WTC11 (cell line): ENCODE measurements at regions not wholly inside any gene's neighbourhood (a gene's known extent, or its start where the extent isn't known, plus 50 kb on each side); places are given as distances from the start of the nearest gene placed in this dataset.

ENCODE experiments used
- ATAC-seq: fragments of 200-7000 bp; cut with Tn5 transposase; 2 replicates; pipeline ENCODE4 v1.10.0; 2021; ENCODE audit warnings: mild to moderate bottlenecking, moderate library complexity
- CTCF ChIA-PET: fragments of 300-600 bp; sonication (Branson Sonifier 250); formaldehyde crosslinking; loops from one replicate; lab custom pipeline; 2021; ENCODE audit warnings: antibody characterized with exemption; lab: Charles Lee
- POLR2A ChIA-PET: fragments of 350-600 bp; sonication (Branson Sonifier 250); formaldehyde crosslinking; loops from one replicate; lab custom pipeline; 2021; ENCODE audit warnings: antibody characterized with exemption; lab: Charles Lee
- DNase-seq: peaks from one replicate; pipeline ENCODE4 v3.0.0; 2021; ENCODE audit warnings: low spot score
- H3K27ac Mint-ChIP-seq: 2 replicates; pipeline ENCODE4 v1.8.0; 2021; ENCODE audit warnings: mixed read lengths
- H3K27me3 Mint-ChIP-seq: 2 replicates; pipeline ENCODE4 v1.8.0; 2021; ENCODE audit warnings: low read depth, mild to moderate bottlenecking, moderate library complexity, mixed read lengths
- H3K36me3 Mint-ChIP-seq: 2 replicates; pipeline ENCODE4 v1.8.0; 2021; ENCODE audit warnings: mixed read lengths
- H3K4me1 Mint-ChIP-seq: 2 replicates; pipeline ENCODE4 v1.8.0; 2022; ENCODE audit warnings: mixed read lengths
- H3K4me3 Mint-ChIP-seq: 2 replicates; pipeline ENCODE4 v1.8.0; 2021; ENCODE audit warnings: mild to moderate bottlenecking, moderate library complexity, mixed read lengths
- H3K9me3 Mint-ChIP-seq: 2 replicates; pipeline ENCODE4 v1.8.0; 2021; ENCODE audit warnings: mixed read lengths
- FOXP1 ChIP-seq: sonication (generic); formaldehyde crosslinking; IDR thresholded peaks from 2 replicates; pipeline ENCODE4 v1.8.0; 2022; ENCODE audit warnings: missing genetic modification reagents, mild to moderate bottlenecking, moderate library complexity, borderline replicate concordance
- GABPB1 ChIP-seq: sonication (generic); formaldehyde crosslinking; IDR thresholded peaks from 2 replicates; pipeline ENCODE4 v1.8.1; 2023; ENCODE audit warnings: mild to moderate bottlenecking, missing genetic modification reagents
- GRHL2 ChIP-seq: fragments of 250-450 bp; sonication (Bioruptor Pico); IDR thresholded peaks from 2 replicates; pipeline ENCODE4 v1.8.0; 2022; ENCODE audit warnings: mild to moderate bottlenecking, moderate library complexity; ENCODE audit not compliant: insufficient replicate concordance, severe bottlenecking
- IRF2 ChIP-seq: sonication (generic); formaldehyde crosslinking; IDR thresholded peaks from 2 replicates; pipeline ENCODE4 v1.8.0; 2022; ENCODE audit warnings: low read depth, missing genetic modification reagents, borderline replicate concordance
- JAZF1 ChIP-seq: fragments of 250-450 bp; sonication (Bioruptor Pico); IDR thresholded peaks from 2 replicates; pipeline ENCODE4 v1.9.0; 2021; ENCODE audit warnings: moderate library complexity, mild to moderate bottlenecking, inconsistent platforms
- JUN ChIP-seq: sonication (generic); formaldehyde crosslinking; IDR thresholded peaks from 2 replicates; pipeline ENCODE4 v1.8.0; 2023; ENCODE audit warnings: mild to moderate bottlenecking, missing genetic modification reagents
- NR3C1 ChIP-seq: sonication (generic); formaldehyde crosslinking; conservative IDR thresholded peaks from 2 replicates; pipeline ENCODE4 v1.8.1; 2023; ENCODE audit warnings: low read depth, mild to moderate bottlenecking, missing genetic modification reagents
- TCF7 ChIP-seq: sonication (generic); formaldehyde crosslinking; IDR thresholded peaks from 2 replicates; pipeline ENCODE4 v1.8.0; 2022; ENCODE audit warnings: mild to moderate bottlenecking, low read depth, missing genetic modification reagents, moderate library complexity
- TEAD1 ChIP-seq: sonication (generic); formaldehyde crosslinking; IDR thresholded peaks from 2 replicates; pipeline ENCODE4 v1.8.0; 2022; ENCODE audit warnings: mild to moderate bottlenecking, missing genetic modification reagents
- ZBTB21 ChIP-seq: sonication (generic); formaldehyde crosslinking; IDR thresholded peaks from 2 replicates; pipeline ENCODE4 v1.8.1; 2023; ENCODE audit warnings: mild to moderate bottlenecking, missing genetic modification reagents, borderline replicate concordance
- TF ChIP-seq, protein P1 (sequence below): sonication (generic); formaldehyde crosslinking; conservative IDR thresholded peaks from 2 replicates; pipeline ENCODE4 v1.8.1; 2022; ENCODE audit warnings: mild to moderate bottlenecking, missing genetic modification reagents
- TF ChIP-seq, protein P2 (sequence below): sonication (generic); formaldehyde crosslinking; IDR thresholded peaks from 2 replicates; pipeline ENCODE4 v1.8.0; 2023; ENCODE audit warnings: missing genetic modification reagents, mild to moderate bottlenecking, borderline replicate concordance
- TF ChIP-seq, protein P3 (sequence below): fragments of 250-450 bp; sonication (Bioruptor Pico); IDR thresholded peaks from 2 replicates; pipeline ENCODE4 v1.8.0; 2021; ENCODE audit warnings: mild to moderate bottlenecking
- TF ChIP-seq, protein P4 (sequence below): fragments of 250-450 bp; sonication (Bioruptor Pico); IDR thresholded peaks from 2 replicates; pipeline ENCODE4 v1.9.0; 2021; ENCODE audit warnings: mild to moderate bottlenecking, borderline replicate concordance
- TF ChIP-seq, protein P5 (sequence below): sonication (generic); formaldehyde crosslinking; IDR thresholded peaks from 2 replicates; pipeline ENCODE4 v1.8.1; 2023; ENCODE audit warnings: mild to moderate bottlenecking, missing genetic modification reagents, moderate library complexity
- TF ChIP-seq, protein P6 (sequence below): sonication (generic); formaldehyde crosslinking; IDR thresholded peaks from 2 replicates; pipeline ENCODE4 v1.8.0; 2023; ENCODE audit warnings: missing genetic modification reagents
- TF ChIP-seq, protein P7 (sequence below): sonication (generic); formaldehyde crosslinking; IDR thresholded peaks from 2 replicates; pipeline ENCODE4 v1.8.1; 2023; ENCODE audit warnings: mild to moderate bottlenecking, missing genetic modification reagents, borderline replicate concordance

DNA sequence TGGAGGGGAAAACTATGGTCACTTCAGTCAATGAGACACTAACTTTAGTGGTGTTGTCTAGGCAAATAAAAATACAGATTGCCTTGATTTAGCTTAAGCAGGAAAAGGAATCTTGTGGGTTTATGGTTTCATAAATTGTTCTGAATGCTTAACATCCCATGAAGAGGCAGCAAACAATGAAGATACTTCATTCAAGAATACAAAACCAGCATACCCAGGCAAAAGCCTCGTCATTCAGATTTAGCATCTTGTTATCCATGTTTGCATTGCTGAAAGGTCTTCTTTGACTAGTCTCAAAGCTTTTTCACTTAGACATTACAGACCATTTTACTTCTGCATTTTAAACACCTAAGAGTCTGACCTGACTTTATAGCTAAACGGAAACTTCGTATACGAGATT, 272.7 kb upstream of the FSHR start:
- Mint-ChIP-seq H3K36me3 (no peaks in the 10 kb centered on the region), H3K4me1 (peaks cover 23% of the 10 kb centered on the region), H3K9me3 (peaks cover 3% of the 10 kb centered on the region; the same call in 1 of the 2 replicates), H3K27ac (no peak overlapping the region), H3K4me3 (no peak overlapping the region), H3K27me3 (no peaks in the 10 kb centered on the region)
- CTCF ChIA-PET, result no interaction called here
- DNase-seq (no peak), ATAC-seq (peak; percentile 50)
- POLR2A ChIA-PET, result no interaction called here
- TF ChIP-seq, protein P1, sequence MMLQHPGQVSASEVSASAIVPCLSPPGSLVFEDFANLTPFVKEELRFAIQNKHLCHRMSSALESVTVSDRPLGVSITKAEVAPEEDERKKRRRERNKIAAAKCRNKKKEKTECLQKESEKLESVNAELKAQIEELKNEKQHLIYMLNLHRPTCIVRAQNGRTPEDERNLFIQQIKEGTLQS (CRISPR knock-in tag), result no peak
- TF ChIP-seq IRF2 (CRISPR knock-in tag) (no peak), ZBTB21 (CRISPR knock-in tag) (no peak), TCF7 (CRISPR knock-in tag) (no peak)
- TF ChIP-seq, protein P2, sequence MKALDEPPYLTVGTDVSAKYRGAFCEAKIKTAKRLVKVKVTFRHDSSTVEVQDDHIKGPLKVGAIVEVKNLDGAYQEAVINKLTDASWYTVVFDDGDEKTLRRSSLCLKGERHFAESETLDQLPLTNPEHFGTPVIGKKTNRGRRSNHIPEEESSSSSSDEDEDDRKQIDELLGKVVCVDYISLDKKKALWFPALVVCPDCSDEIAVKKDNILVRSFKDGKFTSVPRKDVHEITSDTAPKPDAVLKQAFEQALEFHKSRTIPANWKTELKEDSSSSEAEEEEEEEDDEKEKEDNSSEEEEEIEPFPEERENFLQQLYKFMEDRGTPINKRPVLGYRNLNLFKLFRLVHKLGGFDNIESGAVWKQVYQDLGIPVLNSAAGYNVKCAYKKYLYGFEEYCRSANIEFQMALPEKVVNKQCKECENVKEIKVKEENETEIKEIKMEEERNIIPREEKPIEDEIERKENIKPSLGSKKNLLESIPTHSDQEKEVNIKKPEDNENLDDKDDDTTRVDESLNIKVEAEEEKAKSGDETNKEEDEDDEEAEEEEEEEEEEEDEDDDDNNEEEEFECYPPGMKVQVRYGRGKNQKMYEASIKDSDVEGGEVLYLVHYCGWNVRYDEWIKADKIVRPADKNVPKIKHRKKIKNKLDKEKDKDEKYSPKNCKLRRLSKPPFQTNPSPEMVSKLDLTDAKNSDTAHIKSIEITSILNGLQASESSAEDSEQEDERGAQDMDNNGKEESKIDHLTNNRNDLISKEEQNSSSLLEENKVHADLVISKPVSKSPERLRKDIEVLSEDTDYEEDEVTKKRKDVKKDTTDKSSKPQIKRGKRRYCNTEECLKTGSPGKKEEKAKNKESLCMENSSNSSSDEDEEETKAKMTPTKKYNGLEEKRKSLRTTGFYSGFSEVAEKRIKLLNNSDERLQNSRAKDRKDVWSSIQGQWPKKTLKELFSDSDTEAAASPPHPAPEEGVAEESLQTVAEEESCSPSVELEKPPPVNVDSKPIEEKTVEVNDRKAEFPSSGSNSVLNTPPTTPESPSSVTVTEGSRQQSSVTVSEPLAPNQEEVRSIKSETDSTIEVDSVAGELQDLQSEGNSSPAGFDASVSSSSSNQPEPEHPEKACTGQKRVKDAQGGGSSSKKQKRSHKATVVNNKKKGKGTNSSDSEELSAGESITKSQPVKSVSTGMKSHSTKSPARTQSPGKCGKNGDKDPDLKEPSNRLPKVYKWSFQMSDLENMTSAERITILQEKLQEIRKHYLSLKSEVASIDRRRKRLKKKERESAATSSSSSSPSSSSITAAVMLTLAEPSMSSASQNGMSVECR (CRISPR knock-in tag), result no peak

DNA sequence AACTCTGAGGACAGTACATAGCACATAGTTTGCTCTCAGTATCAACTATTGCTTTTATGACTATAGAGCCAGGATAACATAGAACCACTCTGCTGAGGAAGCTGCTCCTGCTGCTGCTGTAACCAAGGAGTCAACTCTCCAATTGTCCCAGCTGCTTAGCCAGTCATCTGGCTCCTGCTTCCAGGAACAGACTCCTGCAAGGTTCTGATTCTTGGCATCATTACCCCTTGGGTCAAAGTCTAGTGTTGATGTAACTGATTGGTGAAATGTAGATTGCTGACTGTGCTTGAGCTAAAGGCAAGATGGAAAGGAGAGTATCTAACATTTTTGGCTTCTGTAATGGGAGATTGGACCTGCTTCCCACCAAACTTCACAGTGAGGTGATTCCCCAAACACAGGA, 261.9 kb upstream of the FSHR start:
- no peaks in the 10 kb centered on the region for H3K36me3 Mint-ChIP-seq
- no peak for TF ChIP-seq FOXP1 (CRISPR knock-in tag)
- TF ChIP-seq, protein P3, sequence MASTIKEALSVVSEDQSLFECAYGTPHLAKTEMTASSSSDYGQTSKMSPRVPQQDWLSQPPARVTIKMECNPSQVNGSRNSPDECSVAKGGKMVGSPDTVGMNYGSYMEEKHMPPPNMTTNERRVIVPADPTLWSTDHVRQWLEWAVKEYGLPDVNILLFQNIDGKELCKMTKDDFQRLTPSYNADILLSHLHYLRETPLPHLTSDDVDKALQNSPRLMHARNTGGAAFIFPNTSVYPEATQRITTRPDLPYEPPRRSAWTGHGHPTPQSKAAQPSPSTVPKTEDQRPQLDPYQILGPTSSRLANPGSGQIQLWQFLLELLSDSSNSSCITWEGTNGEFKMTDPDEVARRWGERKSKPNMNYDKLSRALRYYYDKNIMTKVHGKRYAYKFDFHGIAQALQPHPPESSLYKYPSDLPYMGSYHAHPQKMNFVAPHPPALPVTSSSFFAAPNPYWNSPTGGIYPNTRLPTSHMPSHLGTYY (CRISPR knock-in tag), result no peak
- TF ChIP-seq GABPB1, result no peak
- TF ChIP-seq, protein P4, sequence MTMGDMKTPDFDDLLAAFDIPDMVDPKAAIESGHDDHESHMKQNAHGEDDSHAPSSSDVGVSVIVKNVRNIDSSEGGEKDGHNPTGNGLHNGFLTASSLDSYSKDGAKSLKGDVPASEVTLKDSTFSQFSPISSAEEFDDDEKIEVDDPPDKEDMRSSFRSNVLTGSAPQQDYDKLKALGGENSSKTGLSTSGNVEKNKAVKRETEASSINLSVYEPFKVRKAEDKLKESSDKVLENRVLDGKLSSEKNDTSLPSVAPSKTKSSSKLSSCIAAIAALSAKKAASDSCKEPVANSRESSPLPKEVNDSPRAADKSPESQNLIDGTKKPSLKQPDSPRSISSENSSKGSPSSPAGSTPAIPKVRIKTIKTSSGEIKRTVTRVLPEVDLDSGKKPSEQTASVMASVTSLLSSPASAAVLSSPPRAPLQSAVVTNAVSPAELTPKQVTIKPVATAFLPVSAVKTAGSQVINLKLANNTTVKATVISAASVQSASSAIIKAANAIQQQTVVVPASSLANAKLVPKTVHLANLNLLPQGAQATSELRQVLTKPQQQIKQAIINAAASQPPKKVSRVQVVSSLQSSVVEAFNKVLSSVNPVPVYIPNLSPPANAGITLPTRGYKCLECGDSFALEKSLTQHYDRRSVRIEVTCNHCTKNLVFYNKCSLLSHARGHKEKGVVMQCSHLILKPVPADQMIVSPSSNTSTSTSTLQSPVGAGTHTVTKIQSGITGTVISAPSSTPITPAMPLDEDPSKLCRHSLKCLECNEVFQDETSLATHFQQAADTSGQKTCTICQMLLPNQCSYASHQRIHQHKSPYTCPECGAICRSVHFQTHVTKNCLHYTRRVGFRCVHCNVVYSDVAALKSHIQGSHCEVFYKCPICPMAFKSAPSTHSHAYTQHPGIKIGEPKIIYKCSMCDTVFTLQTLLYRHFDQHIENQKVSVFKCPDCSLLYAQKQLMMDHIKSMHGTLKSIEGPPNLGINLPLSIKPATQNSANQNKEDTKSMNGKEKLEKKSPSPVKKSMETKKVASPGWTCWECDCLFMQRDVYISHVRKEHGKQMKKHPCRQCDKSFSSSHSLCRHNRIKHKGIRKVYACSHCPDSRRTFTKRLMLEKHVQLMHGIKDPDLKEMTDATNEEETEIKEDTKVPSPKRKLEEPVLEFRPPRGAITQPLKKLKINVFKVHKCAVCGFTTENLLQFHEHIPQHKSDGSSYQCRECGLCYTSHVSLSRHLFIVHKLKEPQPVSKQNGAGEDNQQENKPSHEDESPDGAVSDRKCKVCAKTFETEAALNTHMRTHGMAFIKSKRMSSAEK (CRISPR knock-in tag), result no peak
- no peak for TF ChIP-seq JUN (CRISPR knock-in tag)
- no peak for TF ChIP-seq GRHL2
- TF ChIP-seq, protein P5, sequence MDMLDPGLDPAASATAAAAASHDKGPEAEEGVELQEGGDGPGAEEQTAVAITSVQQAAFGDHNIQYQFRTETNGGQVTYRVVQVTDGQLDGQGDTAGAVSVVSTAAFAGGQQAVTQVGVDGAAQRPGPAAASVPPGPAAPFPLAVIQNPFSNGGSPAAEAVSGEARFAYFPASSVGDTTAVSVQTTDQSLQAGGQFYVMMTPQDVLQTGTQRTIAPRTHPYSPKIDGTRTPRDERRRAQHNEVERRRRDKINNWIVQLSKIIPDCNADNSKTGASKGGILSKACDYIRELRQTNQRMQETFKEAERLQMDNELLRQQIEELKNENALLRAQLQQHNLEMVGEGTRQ, result no peak
- no peak for TF ChIP-seq NR3C1 (CRISPR knock-in tag)
- TF ChIP-seq, protein P6, sequence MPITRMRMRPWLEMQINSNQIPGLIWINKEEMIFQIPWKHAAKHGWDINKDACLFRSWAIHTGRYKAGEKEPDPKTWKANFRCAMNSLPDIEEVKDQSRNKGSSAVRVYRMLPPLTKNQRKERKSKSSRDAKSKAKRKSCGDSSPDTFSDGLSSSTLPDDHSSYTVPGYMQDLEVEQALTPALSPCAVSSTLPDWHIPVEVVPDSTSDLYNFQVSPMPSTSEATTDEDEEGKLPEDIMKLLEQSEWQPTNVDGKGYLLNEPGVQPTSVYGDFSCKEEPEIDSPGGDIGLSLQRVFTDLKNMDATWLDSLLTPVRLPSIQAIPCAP, result no peak
- no peak for TF ChIP-seq JAZF1 (CRISPR knock-in tag)
- TF ChIP-seq, protein P7, sequence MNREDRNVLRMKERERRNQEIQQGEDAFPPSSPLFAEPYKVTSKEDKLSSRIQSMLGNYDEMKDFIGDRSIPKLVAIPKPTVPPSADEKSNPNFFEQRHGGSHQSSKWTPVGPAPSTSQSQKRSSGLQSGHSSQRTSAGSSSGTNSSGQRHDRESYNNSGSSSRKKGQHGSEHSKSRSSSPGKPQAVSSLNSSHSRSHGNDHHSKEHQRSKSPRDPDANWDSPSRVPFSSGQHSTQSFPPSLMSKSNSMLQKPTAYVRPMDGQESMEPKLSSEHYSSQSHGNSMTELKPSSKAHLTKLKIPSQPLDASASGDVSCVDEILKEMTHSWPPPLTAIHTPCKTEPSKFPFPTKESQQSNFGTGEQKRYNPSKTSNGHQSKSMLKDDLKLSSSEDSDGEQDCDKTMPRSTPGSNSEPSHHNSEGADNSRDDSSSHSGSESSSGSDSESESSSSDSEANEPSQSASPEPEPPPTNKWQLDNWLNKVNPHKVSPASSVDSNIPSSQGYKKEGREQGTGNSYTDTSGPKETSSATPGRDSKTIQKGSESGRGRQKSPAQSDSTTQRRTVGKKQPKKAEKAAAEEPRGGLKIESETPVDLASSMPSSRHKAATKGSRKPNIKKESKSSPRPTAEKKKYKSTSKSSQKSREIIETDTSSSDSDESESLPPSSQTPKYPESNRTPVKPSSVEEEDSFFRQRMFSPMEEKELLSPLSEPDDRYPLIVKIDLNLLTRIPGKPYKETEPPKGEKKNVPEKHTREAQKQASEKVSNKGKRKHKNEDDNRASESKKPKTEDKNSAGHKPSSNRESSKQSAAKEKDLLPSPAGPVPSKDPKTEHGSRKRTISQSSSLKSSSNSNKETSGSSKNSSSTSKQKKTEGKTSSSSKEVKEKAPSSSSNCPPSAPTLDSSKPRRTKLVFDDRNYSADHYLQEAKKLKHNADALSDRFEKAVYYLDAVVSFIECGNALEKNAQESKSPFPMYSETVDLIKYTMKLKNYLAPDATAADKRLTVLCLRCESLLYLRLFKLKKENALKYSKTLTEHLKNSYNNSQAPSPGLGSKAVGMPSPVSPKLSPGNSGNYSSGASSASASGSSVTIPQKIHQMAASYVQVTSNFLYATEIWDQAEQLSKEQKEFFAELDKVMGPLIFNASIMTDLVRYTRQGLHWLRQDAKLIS (CRISPR knock-in tag), result no peak
- no peak for TF ChIP-seq TEAD1
- TF ChIP-seq, all 79 proteins: peak for 0
- Mint-ChIP-seq H3K27ac (no peak overlapping the region), H3K9me3 (no peaks in the 10 kb centered on the region), H3K4me3 (no peak overlapping the region), H3K4me1 (0 out of 2 replicates have a peak, but pooled peaks cover under 1% of the 10 kb centered on the region), H3K27me3 (no peaks in the 10 kb centered on the region)
- DNase-seq (no peak), ATAC-seq (no peak)
- CTCF ChIA-PET, result no interaction called here
- POLR2A ChIA-PET, result no interaction called here
